AG04450 (cell line): ENCODE measurements at regions not wholly inside any gene's neighbourhood (a gene's known extent, or its start where the extent isn't known, plus 50 kb on each side); places are given as distances from the start of the nearest gene placed in this dataset.

Source experiments
- CTCF ChIA-PET: fragments of 300-600, 350-600 bp; formaldehyde crosslinking; extraction: SDS; loops from one replicate; lab custom pipeline; 2022; ENCODE audit warnings: antibody characterized with exemption, inconsistent platforms; lab: Charles Lee
- POLR2A ChIA-PET: fragments of 350-600 bp; formaldehyde crosslinking; extraction: SDS; loops from one replicate; lab custom pipeline; 2021; ENCODE audit warnings: antibody characterized with exemption, inconsistent platforms; lab: Yijun Ruan, JAX
- DNase-seq: peaks from one replicate; pipeline ENCODE4 v3.0.0-alpha.2; 2011; ENCODE audit warnings: low read depth, low spot score
- H3K27ac ChIP-seq: one replicate; pipeline ENCODE4 v1.5.1; 2012; ENCODE audit warnings: low read depth, low read length, control low read depth
- H3K27me3 ChIP-seq: one replicate; pipeline ENCODE4 v1.6.0; 2012; ENCODE audit warnings: low read length; ENCODE audit not compliant: control insufficient read depth, insufficient read depth
- H3K4me3 ChIP-seq: 2 replicates; pipeline ENCODE4 v1.5.1; 2011; ENCODE audit warnings: mild to moderate bottlenecking, low read depth, low read length, control low read depth
- H3K9me3 ChIP-seq: 2 replicates; pipeline ENCODE4 v1.5.1; 2012; ENCODE audit warnings: low read length; ENCODE audit not compliant: control insufficient read depth, insufficient read depth
- TF ChIP-seq, protein P1 (sequence below): IDR thresholded peaks from 2 replicates; pipeline ENCODE4 v1.5.1; 2011; ENCODE audit warnings: low read depth, low read length, control low read depth, inconsistent platforms

DNA sequence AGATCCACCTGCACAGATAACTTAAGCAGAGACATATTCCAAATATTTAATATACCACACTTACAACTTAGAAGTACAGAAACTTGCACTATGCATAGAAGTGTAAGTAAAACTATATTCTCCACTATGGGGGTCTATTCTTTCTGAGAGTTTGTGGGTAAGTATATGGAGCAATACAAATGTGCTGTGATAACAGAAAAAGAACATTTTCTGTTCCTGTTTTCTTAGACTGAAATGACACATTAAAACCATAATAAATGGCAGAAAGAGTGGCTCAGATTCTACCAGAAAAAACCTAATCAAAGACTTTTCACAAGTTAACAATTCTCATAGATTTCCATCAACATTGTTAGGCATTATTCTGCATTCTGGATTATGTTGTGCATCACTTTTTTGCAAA lies 96.6 kb upstream of the WNT7A start:
- POLR2A ChIA-PET = no interaction called here
- Histone ChIP-seq H3K9me3 (peaks cover 3% of the 10 kb centered on the region; the same call in 1 of the 2 replicates), H3K4me3 (no peak overlapping the region), H3K27me3 (no peaks in the 10 kb centered on the region), H3K27ac (no peak overlapping the region)
- DNase-seq = no peak
- TF ChIP-seq, protein P1, sequence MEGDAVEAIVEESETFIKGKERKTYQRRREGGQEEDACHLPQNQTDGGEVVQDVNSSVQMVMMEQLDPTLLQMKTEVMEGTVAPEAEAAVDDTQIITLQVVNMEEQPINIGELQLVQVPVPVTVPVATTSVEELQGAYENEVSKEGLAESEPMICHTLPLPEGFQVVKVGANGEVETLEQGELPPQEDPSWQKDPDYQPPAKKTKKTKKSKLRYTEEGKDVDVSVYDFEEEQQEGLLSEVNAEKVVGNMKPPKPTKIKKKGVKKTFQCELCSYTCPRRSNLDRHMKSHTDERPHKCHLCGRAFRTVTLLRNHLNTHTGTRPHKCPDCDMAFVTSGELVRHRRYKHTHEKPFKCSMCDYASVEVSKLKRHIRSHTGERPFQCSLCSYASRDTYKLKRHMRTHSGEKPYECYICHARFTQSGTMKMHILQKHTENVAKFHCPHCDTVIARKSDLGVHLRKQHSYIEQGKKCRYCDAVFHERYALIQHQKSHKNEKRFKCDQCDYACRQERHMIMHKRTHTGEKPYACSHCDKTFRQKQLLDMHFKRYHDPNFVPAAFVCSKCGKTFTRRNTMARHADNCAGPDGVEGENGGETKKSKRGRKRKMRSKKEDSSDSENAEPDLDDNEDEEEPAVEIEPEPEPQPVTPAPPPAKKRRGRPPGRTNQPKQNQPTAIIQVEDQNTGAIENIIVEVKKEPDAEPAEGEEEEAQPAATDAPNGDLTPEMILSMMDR = no peak
- CTCF ChIA-PET = no interaction called here

DNA sequence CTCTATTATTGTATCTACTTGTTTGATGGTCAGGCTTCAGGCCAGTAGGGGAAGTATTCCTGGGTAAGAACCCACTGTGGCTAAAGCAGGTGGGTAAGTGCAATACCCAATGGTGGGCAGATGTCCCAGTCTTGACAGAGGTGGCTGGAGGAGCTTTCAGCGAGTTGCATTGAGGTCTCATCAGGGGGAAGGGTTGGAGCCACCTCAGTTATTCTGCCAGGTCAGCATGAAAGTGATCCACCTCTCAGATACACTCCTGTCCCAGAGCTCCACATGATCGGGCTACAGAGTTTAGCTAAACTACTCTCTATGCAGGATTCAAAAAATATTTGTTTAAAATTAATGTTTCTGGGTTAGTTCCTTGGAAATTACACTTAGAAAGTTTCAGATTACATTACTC lies 95.8 kb upstream of the WNT7A start:
- TF ChIP-seq, protein P1 = no peak
- peaks cover 3% of the 10 kb centered on the region; the same call in 1 of the 2 replicates for H3K9me3 ChIP-seq
- H3K4me3 ChIP-seq = no peak overlapping the region
- DNase-seq = no peak
- CTCF ChIA-PET = no interaction called here
- no peak overlapping the region for H3K27ac ChIP-seq
- POLR2A ChIA-PET = no interaction called here
- no peaks in the 10 kb centered on the region for H3K27me3 ChIP-seq

DNA sequence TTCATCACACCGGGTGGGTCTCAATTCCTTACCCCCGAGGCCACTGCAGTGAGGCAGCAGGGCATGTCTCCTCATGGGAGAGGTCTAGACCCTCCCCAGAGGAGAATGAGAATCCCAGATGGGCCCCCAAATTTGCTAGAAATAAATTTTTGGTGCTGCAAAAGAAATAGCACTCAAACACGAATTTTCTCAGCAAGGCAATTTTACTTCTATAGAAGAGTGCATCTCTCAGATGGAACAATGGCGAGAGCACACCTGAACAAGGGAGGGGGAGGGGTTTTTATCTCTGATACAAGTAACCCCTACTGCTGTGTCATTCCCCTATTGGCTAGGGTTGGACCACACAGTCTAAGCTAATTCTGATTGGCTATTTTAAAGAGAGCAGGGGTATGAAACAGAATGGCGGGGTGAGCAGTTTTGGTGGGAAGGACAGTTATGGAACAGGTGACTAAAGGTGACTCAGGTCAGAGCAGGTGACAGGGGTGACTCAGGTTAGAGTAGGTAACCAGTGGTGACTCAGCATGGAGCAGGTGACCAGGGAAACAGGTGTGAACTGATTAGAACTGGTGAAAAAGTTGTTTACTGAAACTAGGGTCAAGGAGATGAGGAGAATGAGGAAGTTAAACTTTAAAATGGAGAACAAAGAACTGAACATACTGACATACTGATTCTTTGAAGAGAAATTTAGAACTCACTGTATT lies 93.0 kb upstream of the WNT7A start:
- DNase-seq = no peak

DNA sequence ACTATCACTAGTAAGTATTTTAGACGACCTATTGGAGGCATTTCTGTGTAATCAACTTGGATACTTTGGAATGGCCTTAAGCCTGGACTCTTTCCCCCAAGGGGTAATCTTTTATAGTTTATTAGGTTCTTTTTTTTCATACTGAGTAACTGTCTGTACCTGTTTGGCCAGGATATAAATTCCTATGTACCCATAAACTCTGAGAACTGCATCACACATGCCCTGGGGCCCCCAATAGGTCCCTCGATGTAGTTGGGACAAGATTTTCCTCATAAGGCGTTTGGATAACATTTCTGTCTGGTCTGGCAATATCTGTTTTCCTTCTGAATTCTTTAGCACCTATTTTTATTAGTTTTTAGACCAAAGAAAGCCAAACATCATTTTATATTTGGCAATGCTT lies 86.4 kb upstream of the WNT7A start:
- POLR2A ChIA-PET = no interaction called here
- CTCF ChIA-PET = no interaction called here
- Histone ChIP-seq H3K27ac (no peak overlapping the region), H3K4me3 (no peak overlapping the region), H3K27me3 (no peaks in the 10 kb centered on the region), H3K9me3 (no peaks in the 10 kb centered on the region)
- TF ChIP-seq, protein P1 = no peak
- no peak for DNase-seq

More for the DNA sequence above, 93.0 kb upstream of the WNT7A start:
- ChIA-PET POLR2A (no interaction called here), CTCF (no interaction called here)
- TF ChIP-seq, protein P1 = no peak
- Histone ChIP-seq H3K9me3 (peaks cover 3% of the 10 kb centered on the region; the same call in 1 of the 2 replicates), H3K27me3 (no peaks in the 10 kb centered on the region), H3K4me3 (no peak overlapping the region), H3K27ac (no peak overlapping the region)

DNA sequence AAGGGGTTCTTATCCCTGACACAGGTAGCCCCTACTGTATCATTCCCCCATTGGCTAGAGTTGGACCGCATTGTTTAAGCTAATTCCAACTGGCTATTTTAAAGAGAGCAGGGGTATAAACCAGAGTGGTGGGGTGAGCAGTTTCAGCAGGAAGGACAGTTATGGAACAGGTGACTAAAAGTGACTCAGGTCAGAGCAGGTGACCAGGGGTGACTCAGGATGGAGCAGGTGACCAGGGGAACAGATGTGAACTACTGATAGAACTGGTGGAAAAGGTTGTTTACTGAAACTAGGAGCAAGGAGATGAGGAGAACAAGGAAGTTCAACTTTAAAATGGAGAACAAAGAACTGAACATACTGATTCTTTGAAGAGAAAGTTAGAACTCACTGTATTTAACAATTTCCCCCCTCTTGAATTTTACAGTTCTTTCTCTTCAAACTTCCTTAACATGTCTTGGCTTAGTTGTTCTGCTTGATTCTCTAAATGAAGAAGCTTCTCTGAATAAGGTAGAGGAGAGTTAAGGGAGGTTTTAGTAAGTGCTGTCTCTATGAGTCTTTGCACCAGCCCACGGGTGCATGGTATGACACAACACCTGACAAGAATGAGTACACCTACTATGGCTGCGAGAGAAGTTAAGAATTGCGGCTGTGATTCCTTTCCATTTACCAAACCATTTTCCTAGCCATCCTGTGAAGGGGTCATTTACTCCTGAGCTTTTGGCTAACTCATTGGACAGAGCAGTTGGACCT lies 83.4 kb upstream of the WNT7A start:
- ChIA-PET CTCF (no interaction called here), POLR2A (no interaction called here)
- no peak overlapping the region for H3K27ac ChIP-seq
- TF ChIP-seq, protein P1 = no peak
- DNase-seq = no peak
- no peaks in the 10 kb centered on the region for H3K9me3 ChIP-seq
- H3K27me3 ChIP-seq = no peaks in the 10 kb centered on the region
- H3K4me3 ChIP-seq = no peak overlapping the region
